ENCODE measurements at regions not wholly inside any gene's neighbourhood (a gene's known extent, or its start where the extent isn't known, plus 50 kb on each side); places are given as distances from the start of the nearest gene placed in this dataset.

DNA sequence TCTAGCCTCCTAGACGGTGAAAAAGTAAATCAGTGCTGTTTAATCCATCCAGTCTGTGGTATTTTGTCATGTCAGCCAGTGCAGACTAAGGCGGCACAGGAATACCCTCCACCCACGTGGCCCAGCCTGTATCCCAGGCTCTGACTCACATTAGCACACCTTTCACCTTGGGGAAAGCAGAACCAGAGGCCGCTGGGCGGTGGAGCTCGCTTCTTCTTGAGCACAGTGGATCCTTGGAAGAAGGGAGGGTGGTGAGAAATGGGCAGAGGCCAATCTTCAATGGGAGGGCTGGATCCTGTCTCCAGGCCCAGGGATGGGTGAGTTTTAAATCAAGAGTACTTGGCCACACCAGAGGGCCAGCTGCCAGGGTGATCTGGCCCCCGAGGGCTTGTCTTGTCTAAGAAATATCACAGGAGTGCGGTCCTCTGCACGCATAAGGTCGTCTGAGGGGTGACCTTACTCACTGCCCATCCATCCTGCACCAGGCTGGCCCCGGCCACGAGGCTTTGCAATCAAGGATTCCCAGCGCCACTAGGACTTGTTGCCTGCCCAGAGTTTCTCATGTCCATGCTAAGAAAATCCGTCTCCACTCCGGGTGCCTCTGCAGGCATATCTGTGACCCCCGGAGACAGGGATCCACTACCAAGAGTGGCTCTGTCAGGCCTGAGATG, 658.5 kb downstream of the BRD1 start:
- peaks cover 0 to 3% (median 0%) of the 10 kb centered on the region in 3 donors for H3K27me3 ChIP-seq
- no peak for DNase-seq
- no peak for TF ChIP-seq POLR2A (IDR thresholded peaks at IDR 0.05)
- no peak for TF ChIP-seq EP300 (IDR thresholded peaks at IDR 0.05)
- TF ChIP-seq, protein P1, sequence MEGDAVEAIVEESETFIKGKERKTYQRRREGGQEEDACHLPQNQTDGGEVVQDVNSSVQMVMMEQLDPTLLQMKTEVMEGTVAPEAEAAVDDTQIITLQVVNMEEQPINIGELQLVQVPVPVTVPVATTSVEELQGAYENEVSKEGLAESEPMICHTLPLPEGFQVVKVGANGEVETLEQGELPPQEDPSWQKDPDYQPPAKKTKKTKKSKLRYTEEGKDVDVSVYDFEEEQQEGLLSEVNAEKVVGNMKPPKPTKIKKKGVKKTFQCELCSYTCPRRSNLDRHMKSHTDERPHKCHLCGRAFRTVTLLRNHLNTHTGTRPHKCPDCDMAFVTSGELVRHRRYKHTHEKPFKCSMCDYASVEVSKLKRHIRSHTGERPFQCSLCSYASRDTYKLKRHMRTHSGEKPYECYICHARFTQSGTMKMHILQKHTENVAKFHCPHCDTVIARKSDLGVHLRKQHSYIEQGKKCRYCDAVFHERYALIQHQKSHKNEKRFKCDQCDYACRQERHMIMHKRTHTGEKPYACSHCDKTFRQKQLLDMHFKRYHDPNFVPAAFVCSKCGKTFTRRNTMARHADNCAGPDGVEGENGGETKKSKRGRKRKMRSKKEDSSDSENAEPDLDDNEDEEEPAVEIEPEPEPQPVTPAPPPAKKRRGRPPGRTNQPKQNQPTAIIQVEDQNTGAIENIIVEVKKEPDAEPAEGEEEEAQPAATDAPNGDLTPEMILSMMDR (IDR thresholded peaks at IDR 0.05): no peak
- TF ChIP-seq POLR2AphosphoS5 (IDR thresholded peaks at IDR 0.05): no peak
- intact Hi-C loops (cut with DNase I; ENCODE audit: low total_unique reads): no loop called here
- WGBS, 5 donors: 70 to 86% (median 71%) methylated on average over 15 to 16 of the region's 16 CpGs
- no peaks in the 10 kb centered on the region for H3K4me1 ChIP-seq
- no peak overlapping the region for H3K4me3 ChIP-seq
- H3K36me3 ChIP-seq: no peaks in the 10 kb centered on the region
- no peak overlapping the region for H3K27ac ChIP-seq
- peaks cover 0 to 30% (median 9%) of the 10 kb centered on the region in 4 donors for H3K9me3 ChIP-seq

GRCh38 chr22:49168219-49168813, 659.4 kb downstream of the BRD1 start:
- 89 to 94% (median 93%) methylated on average over 15 to 34 of the region's 34 CpGs for WGBS, 5 donors

DNA sequence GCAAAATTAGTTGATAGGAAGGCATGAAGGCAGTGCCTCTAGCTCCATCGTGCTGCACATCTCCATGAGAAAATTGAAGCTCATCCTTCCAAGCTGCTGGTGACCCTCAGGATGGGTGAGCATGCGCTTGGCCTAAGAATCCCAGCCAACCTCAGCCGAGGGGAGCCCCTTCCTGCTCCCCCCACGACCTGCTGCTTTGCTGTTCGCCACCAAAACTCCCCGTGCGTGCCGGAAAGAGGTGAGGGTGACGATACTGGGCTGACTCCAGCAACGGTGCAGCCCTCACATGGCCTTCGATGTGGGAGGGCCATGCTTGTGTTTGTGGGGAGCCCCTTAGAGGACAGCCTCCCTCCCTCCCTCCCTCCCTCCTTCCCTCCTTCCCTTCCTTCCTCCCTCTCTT, 660.9 kb downstream of the BRD1 start:
- TF ChIP-seq EP300 (IDR thresholded peaks at IDR 0.05) (no peak), POLR2A (IDR thresholded peaks at IDR 0.05) (no peak), POLR2AphosphoS5 (IDR thresholded peaks at IDR 0.05) (no peak)
- TF ChIP-seq, protein P1 (IDR thresholded peaks at IDR 0.05): no peak
- 79 to 85% (median 82%) methylated on average over 11 of the region's 11 CpGs for WGBS, 5 donors
- intact Hi-C loops (cut with DNase I; ENCODE audit: low total_unique reads): no loop called here
- H3K27ac ChIP-seq: no peak overlapping the region
- H3K9me3 ChIP-seq: peaks cover 0 to 26% (median 9%) of the 10 kb centered on the region in 4 donors
- no peak overlapping the region for H3K4me3 ChIP-seq
- DNase-seq: no peak
- H3K4me1 ChIP-seq: no peaks in the 10 kb centered on the region
- no peaks in the 10 kb centered on the region for H3K36me3 ChIP-seq
- H3K27me3 ChIP-seq: peaks cover 0 to 22% (median 0%) of the 10 kb centered on the region in 3 donors

More at GRCh38 chr22:49168219-49168813, 659.4 kb downstream of the BRD1 start:
- peaks cover 0 to 30% (median 9%) of the 10 kb centered on the region in 4 donors for H3K9me3 ChIP-seq
- no peak for DNase-seq
- intact Hi-C loops (cut with DNase I; ENCODE audit: low total_unique reads): no loop called here
- H3K27me3 ChIP-seq: peaks cover 0 to 12% (median 0%) of the 10 kb centered on the region in 3 donors
- TF ChIP-seq POLR2AphosphoS5 (IDR thresholded peaks at IDR 0.05) (no peak), POLR2A (IDR thresholded peaks at IDR 0.05) (no peak), EP300 (IDR thresholded peaks at IDR 0.05) (no peak)
- TF ChIP-seq, protein P1 (IDR thresholded peaks at IDR 0.05): no peak
- H3K36me3 ChIP-seq: no peaks in the 10 kb centered on the region
- no peak overlapping the region for H3K27ac ChIP-seq
- H3K4me3 ChIP-seq: no peak overlapping the region
- H3K4me1 ChIP-seq: no peaks in the 10 kb centered on the region

GRCh38 chr22:49166211-49166610, 661.5 kb downstream of the BRD1 start:
- intact Hi-C loops (cut with DNase I; ENCODE audit: low total_unique reads): no loop called here
- WGBS, 5 donors: 63 to 84% (median 70%) methylated on average over 13 of the region's 13 CpGs
- peaks cover 0 to 20% (median 9%) of the 10 kb centered on the region in 4 donors for H3K9me3 ChIP-seq
- no peak for DNase-seq
- no peak overlapping the region for H3K4me3 ChIP-seq
- H3K27me3 ChIP-seq: peaks cover 0 to 27% (median 0%) of the 10 kb centered on the region in 3 donors
- no peaks in the 10 kb centered on the region for H3K36me3 ChIP-seq
- no peaks in the 10 kb centered on the region for H3K4me1 ChIP-seq
- TF ChIP-seq POLR2AphosphoS5 (IDR thresholded peaks at IDR 0.05) (no peak), EP300 (IDR thresholded peaks at IDR 0.05) (no peak), POLR2A (IDR thresholded peaks at IDR 0.05) (no peak)
- TF ChIP-seq, protein P1 (IDR thresholded peaks at IDR 0.05): no peak
- no peak overlapping the region for H3K27ac ChIP-seq
